GM12878 (cell line): ENCODE measurements at regions not wholly inside any gene's neighbourhood (a gene's known extent, or its start where the extent isn't known, plus 50 kb on each side); places are given as distances from the start of the nearest gene placed in this dataset.

ENCODE experiments used
- BACH1 ChIP-seq: fragments of 450-650 bp; IDR thresholded peaks from 2 replicates; pipeline ENCODE4 v1.6.1; 2017; ENCODE audit warnings: mild to moderate bottlenecking, borderline replicate concordance
- GATAD2B ChIP-seq: fragments of 450-650 bp; conservative IDR thresholded peaks from 2 replicates; pipeline ENCODE4 v1.6.1; 2017; ENCODE audit warnings: low read depth, mild to moderate bottlenecking, moderate library complexity
- HDGF ChIP-seq: fragments of 450-650 bp; IDR thresholded peaks from 2 replicates; pipeline ENCODE4 v1.6.1; 2016; ENCODE audit warnings: antibody characterized with exemption
- MYC ChIP-seq: IDR thresholded peaks from 2 replicates; pipeline ENCODE4 v1.6.1; 2011; ENCODE audit warnings: mild to moderate bottlenecking, low read length, moderate library complexity, inconsistent platforms; ENCODE audit not compliant: insufficient read depth, insufficient replicate concordance, insufficient read length, severe bottlenecking
- NRF1 ChIP-seq: conservative IDR thresholded peaks from 2 replicates; pipeline ENCODE4 v1.6.1; 2011; ENCODE audit warnings: mild to moderate bottlenecking, low read depth, low read length, improper control_type of control experiment
- PAX5 ChIP-seq: IDR thresholded peaks from 2 replicates; pipeline ENCODE4 v1.6.1; 2011; ENCODE audit warnings: low read depth, low read length, borderline replicate concordance
- POLR2A ChIP-seq: IDR thresholded peaks from 2 replicates; pipeline ENCODE4 v1.6.1; 2011; ENCODE audit warnings: low read depth, mild to moderate bottlenecking, low read length
- REST ChIP-seq: IDR thresholded peaks from 2 replicates; pipeline ENCODE4 v1.6.1; 2012; ENCODE audit warnings: mild to moderate bottlenecking, low read depth, low read length
- RFX5 ChIP-seq: IDR thresholded peaks from 2 replicates; pipeline ENCODE4 v1.6.1; 2011; ENCODE audit warnings: low read depth, low read length, improper control_type of control experiment
- SRF ChIP-seq, 2 experiments: IDR thresholded peaks; 2 replicates each; pipeline ENCODE4 v1.6.1; 2011; ENCODE audit warnings: low read depth in 2 of 2, low read length in 2 of 2, mild to moderate bottlenecking in 1 of 2, moderate library complexity in 1 of 2
- TF ChIP-seq, protein P1 (sequence below), 3 experiments: IDR thresholded peaks in 2 of 3; conservative IDR thresholded peaks in 1 of 3; 2 replicates each; pipeline ENCODE4 v1.5.1; 2011; ENCODE audit warnings: low read depth in 3 of 3, low read length in 3 of 3, mild to moderate bottlenecking in 3 of 3, control low read depth in 2 of 3, moderate library complexity in 2 of 3, inconsistent platforms in 1 of 3, mixed read lengths in 1 of 3; ENCODE audit not compliant: control insufficient read depth in 2 of 3, insufficient read depth in 1 of 3; ENCODE audit errors: extremely low read depth in 1 of 3
- TF ChIP-seq, protein P2 (sequence below): IDR thresholded peaks from 2 replicates; pipeline ENCODE4 v1.6.1; 2011; ENCODE audit warnings: low read depth, low read length, improper control_type of control experiment, borderline replicate concordance

DNA sequence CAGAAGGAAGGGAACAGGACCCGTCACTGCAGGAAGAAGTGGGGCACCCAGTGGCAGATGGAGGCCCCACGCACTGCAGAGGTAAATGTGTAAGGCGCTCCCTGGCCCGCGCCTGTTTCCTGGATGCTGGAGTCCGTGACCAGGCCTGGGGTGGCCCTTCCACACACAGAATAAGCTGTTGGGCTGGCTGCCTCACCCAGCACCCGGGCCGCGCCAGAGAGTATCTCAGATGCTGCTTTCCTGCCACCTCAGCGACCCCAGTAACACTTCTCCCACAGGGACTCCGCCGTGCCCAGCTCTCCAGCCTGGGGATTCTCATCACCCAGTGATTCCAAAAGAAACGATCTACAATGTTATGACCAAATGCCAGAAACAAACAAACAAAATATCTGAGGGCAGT lies 1993.1 kb downstream of the TP53TG3F start:
- TF ChIP-seq PAX5, result no peak
- TF ChIP-seq, protein P1, sequence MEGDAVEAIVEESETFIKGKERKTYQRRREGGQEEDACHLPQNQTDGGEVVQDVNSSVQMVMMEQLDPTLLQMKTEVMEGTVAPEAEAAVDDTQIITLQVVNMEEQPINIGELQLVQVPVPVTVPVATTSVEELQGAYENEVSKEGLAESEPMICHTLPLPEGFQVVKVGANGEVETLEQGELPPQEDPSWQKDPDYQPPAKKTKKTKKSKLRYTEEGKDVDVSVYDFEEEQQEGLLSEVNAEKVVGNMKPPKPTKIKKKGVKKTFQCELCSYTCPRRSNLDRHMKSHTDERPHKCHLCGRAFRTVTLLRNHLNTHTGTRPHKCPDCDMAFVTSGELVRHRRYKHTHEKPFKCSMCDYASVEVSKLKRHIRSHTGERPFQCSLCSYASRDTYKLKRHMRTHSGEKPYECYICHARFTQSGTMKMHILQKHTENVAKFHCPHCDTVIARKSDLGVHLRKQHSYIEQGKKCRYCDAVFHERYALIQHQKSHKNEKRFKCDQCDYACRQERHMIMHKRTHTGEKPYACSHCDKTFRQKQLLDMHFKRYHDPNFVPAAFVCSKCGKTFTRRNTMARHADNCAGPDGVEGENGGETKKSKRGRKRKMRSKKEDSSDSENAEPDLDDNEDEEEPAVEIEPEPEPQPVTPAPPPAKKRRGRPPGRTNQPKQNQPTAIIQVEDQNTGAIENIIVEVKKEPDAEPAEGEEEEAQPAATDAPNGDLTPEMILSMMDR (IDR thresholded peaks at IDR 0.05 in 2 of 3, conservative IDR thresholded peaks at IDR 0.05 in 1 of 3; ENCODE audit: control insufficient read depth in 2 of 3, extremely low read depth in 1 of 3, insufficient read depth in 1 of 3, low read depth in 3 of 3, low read length in 3 of 3), result no peak
- no peak for TF ChIP-seq MYC
- TF ChIP-seq GATAD2B, result no peak
- TF ChIP-seq POLR2A, result no peak
- TF ChIP-seq HDGF, result no peak
- no peak for TF ChIP-seq BACH1
- no peak for TF ChIP-seq SRF (IDR thresholded peaks at IDR 0.05; ENCODE audit: low read depth in 2 of 2, low read length in 2 of 2)
- no peak for TF ChIP-seq RFX5
- TF ChIP-seq NRF1, result no peak
- TF ChIP-seq, protein P2, sequence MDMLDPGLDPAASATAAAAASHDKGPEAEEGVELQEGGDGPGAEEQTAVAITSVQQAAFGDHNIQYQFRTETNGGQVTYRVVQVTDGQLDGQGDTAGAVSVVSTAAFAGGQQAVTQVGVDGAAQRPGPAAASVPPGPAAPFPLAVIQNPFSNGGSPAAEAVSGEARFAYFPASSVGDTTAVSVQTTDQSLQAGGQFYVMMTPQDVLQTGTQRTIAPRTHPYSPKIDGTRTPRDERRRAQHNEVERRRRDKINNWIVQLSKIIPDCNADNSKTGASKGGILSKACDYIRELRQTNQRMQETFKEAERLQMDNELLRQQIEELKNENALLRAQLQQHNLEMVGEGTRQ, result no peak
- no peak for TF ChIP-seq REST
